ENCODE measurements at regions not wholly inside any gene's neighbourhood (a gene's known extent, or its start where the extent isn't known, plus 50 kb on each side); places are given as distances from the start of the nearest gene placed in this dataset.
A peak's percentile ranks its signal among the peaks of the same experiment; 100 is the strongest.

DNA sequence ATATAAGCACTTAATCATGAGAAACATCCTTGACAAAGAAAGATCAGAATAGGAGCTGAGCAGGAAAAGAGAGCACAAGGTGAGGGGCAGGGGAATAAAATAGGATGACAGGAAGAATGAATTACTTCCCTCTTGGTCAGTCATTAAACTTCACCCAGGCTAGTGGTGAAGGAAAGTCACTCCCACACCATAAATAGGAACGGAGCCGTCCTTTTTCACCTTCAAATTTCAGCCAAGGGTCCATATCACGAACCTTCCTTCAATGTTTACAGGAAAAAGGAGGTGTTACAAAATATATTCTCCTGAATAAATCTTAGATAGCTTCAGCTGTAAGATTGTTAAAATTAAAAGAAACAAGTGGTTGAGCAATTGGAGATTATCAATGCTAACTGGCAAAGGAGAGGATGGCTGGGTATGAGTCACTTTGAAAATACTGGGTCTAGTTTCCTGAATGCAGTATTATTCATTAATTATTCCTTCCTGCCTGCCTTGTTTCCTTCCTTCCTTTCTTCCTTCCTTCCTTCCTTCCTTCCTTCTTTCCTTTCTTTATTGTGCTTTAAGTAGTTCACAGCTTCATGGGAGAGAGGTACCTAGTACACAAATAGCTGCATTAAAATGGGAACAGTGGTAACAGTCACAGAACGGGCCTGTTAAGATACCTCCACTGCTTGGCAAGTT is 292.3 kb upstream of the ID2 start:
- no peak for DNase-seq (ENCODE audit: low spot score)

DNA sequence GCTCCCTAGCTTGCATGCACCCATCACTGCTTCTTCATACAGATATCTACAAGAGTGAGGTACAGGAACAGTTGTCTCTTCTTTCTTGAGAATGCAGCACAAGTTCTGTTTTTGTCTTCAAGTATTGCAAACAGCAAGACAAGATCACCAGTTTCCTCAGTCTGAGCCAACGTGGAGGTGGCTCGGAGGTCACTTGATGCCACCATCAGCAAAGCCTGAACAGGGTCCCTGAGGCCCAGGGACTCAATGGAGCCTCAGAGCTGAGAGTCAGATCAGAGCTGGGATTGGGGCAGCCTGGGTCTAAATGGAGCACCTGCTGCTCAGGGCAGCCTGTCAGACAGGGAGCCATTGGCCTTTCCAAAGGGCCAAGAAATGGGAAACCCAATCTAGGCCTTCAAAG is 290.7 kb upstream of the ID2 start:
- no peak for DNase-seq (ENCODE audit: low spot score)

GRCh38 chr2:8391584-8391983 is 290.3 kb upstream of the ID2 start:
- DNase-seq (ENCODE audit: low spot score), result no peak

- DNase-seq (ENCODE audit: low spot score), result no peak
Observed at GRCh38 chr2:8392098-8392866, 289.6 kb upstream of the ID2 start.

GRCh38 chr2:8393506-8393905 is 288.4 kb upstream of the ID2 start:
- no peak for DNase-seq (ENCODE audit: low spot score)

GRCh38 chr2:8394131-8394530 is 287.7 kb upstream of the ID2 start:
- DNase-seq (ENCODE audit: low spot score), result no peak

DNA sequence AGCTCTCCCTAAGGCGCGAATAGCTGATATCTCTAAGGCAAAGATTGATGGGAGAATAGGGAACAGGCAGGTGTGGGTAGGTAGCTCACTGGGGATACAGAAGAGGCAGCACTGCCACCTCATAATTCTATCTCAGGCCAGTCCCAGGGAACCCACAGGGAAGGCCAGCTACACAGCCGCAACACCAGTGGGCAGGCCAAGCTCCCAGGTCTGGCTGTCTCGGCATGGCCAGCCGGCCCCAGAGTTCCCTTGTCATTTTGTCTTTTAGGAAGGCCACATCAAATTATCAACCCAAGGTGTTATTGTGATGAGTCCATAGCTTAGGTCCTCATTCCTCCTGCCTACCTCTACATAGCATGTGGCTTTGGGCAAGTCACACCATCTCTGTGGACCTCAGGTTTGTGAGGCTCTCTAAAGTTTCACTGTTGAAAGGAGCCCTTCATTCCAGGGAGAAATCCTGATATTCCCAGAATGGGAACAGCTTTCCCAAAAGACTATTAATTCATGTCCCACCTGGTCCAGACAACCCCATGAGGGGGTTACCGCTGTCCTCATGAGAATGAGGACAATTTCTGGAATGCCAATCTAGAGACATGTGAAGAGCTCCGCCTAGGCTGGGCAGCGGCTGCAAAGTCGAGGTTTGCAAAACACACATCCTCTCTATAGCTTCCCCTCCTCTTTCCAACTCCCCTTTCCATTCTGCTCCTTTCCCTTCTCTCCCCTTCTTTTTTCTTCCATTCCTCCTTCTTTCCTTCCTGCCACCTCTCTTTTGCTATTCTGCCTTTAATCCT is 287.1 kb upstream of the ID2 start:
- no peak for DNase-seq (ENCODE audit: low spot score)

- DNase-seq (ENCODE audit: low spot score), result no peak
Observed at GRCh38 chr2:8395718-8396117, 286.1 kb upstream of the ID2 start.

GRCh38 chr2:8398040-8398668 is 283.7 kb upstream of the ID2 start:
- DNase-seq (ENCODE audit: low spot score), result no peak

DNA sequence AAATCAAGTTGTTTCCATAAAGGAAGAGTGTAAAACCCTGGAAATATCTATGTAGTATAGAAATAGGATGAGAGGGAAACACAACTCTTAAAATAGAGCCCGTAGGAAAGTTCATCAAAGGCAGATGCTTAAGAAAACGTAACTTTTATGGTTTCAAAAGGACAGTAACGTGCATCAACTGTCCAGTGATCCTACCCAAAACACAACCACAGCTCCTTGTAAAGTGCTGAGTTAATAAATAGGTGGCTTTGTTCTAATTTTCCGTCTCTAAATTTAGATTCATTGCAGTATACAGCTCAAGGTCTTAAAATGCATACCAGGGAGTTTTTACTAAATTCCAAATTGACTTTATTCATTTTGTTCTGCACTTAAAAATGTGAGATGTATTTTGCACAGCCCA is 282.1 kb upstream of the ID2 start:
- DNase-seq (ENCODE audit: low spot score), result no peak

DNA sequence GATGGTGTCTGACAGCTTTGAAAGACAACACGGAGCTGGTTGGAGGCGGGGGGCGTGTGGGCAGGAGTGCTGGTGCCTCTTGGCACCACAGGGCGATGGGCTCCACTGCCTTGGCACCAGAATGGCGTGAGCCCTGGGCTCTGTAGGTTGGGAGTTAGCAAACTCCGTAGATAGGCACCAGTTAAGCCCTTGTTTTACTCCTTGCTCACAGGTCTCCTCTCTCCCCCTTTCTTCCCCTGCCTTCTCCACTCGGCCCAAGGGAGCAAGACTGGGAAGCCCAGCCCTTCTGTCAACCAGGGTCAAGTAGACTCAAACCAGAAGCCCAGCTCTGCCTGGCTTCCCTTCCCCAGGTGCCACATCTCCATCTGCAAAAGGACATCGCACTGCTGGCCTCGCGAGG is 281.7 kb upstream of the ID2 start:
- no peak for DNase-seq (ENCODE audit: low spot score)

DNA sequence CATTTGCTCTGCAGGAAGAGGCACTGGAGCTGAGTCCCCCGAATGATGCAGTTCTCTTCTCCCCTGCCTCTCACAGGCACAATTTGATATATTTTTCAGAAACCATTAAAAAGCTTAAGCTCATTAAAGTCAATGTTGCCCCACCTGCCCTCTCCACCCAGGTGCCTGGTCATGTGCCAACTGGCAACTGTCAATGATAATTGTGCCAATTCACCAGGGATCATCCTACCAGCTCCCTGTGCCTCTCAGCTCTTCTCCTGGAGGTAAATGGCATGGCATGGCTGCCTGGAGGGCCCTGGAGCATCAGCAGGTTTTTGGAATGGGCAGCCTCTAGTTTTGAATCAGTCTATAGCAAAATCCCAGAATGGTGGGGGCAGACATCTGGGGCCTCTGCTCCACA is 279.6 kb upstream of the ID2 start:
- no peak for DNase-seq (ENCODE audit: low spot score)

- DNase-seq (ENCODE audit: low spot score), result no peak
Observed at GRCh38 chr2:8403876-8404275, 278.0 kb upstream of the ID2 start.

- DNase-seq (ENCODE audit: low spot score), result no peak
Observed at GRCh38 chr2:8405334-8405733, 276.5 kb upstream of the ID2 start.

GRCh38 chr2:8406271-8406670 is 275.6 kb upstream of the ID2 start:
- DNase-seq (ENCODE audit: low spot score), result no peak

- no peak for DNase-seq (ENCODE audit: low spot score)
Observed at GRCh38 chr2:8407332-8407731, 274.5 kb upstream of the ID2 start.

- DNase-seq (ENCODE audit: low spot score), result no peak
Observed at GRCh38 chr2:8408560-8409460, 273.0 kb upstream of the ID2 start.

GRCh38 chr2:8409461-8410260 is 272.2 kb upstream of the ID2 start:
- no peak for DNase-seq (ENCODE audit: low spot score)

GRCh38 chr2:8412082-8412481 is 269.8 kb upstream of the ID2 start:
- DNase-seq (ENCODE audit: low spot score), result peak; percentile 43

- DNase-seq (ENCODE audit: low spot score), result peak; percentile 63
Observed at GRCh38 chr2:8412586-8412985, 269.3 kb upstream of the ID2 start.
